Natural killer cell (primary cell): ENCODE measurements at regions not wholly inside any gene's neighbourhood (a gene's known extent, or its start where the extent isn't known, plus 50 kb on each side); places are given as distances from the start of the nearest gene placed in this dataset.

Experiments
- ATAC-seq, 3 donors: fragments of 150-1000 bp in 2 of 3; fragments of 200-7000 bp in 1 of 3; cut with Tn5 transposase; 1 replicate in 1 of 3; 2 replicates in 2 of 3; pipeline ENCODE4 v1.10.0; 2021; ENCODE audit warnings: mild to moderate bottlenecking in 2 of 3, moderate library complexity in 2 of 3
- DNase-seq, 2 donors: peaks; one replicate each; pipeline versions ENCODE4 v3.0.0 to v3.0.0-alpha.2; 2013 to 2021; ENCODE audit warnings: mixed read lengths in 1 of 2
- H3K27ac ChIP-seq: one replicate; pipeline ENCODE4 v1.5.1; 2013; ENCODE audit warnings: mild to moderate bottlenecking, low read length
- H3K27me3 ChIP-seq: one replicate; pipeline ENCODE4 v1.6.1; 2013; ENCODE audit warnings: low read length; ENCODE audit not compliant: control insufficient read depth, insufficient read depth
- H3K36me3 ChIP-seq: one replicate; pipeline ENCODE4 v1.6.1; 2013; ENCODE audit warnings: low read length; ENCODE audit not compliant: control insufficient read depth, insufficient read depth
- H3K4me1 ChIP-seq: one replicate; pipeline ENCODE4 v1.6.1; 2013; ENCODE audit warnings: low read length; ENCODE audit not compliant: control insufficient read depth, insufficient read depth
- H3K4me3 ChIP-seq: one replicate; pipeline ENCODE4 v1.5.1; 2013; ENCODE audit warnings: low read length
- H3K9me3 ChIP-seq: one replicate; pipeline ENCODE4 v1.6.1; 2013; ENCODE audit warnings: low read length; ENCODE audit not compliant: control insufficient read depth, insufficient read depth
- H3K27ac Mint-ChIP-seq, 2 donors: one replicate each; pipeline ENCODE4 v1.8.0; 2022; ENCODE audit warnings: mild to moderate bottlenecking in 2 of 2, mixed read lengths in 2 of 2, moderate library complexity in 1 of 2
- H3K27me3 Mint-ChIP-seq, 2 donors: one replicate each; pipeline ENCODE4 v1.8.0; 2022; ENCODE audit warnings: low read depth in 2 of 2, mixed read lengths in 2 of 2
- H3K36me3 Mint-ChIP-seq: one replicate; pipeline ENCODE4 v1.8.0; 2022; ENCODE audit warnings: mixed read lengths
- H3K4me1 Mint-ChIP-seq, 2 donors: one replicate each; pipeline ENCODE4 v1.8.0; 2022; ENCODE audit warnings: mixed read lengths in 2 of 2
- H3K4me3 Mint-ChIP-seq: one replicate; pipeline ENCODE4 v1.8.0; 2022; ENCODE audit warnings: mild to moderate bottlenecking, moderate library complexity, mixed read lengths
- H3K9me3 Mint-ChIP-seq, 2 donors: one replicate each; pipeline ENCODE4 v1.8.0; 2022; ENCODE audit warnings: mixed read lengths in 2 of 2
- CTCF ChIP-seq: fragments of 200-600 bp; IDR thresholded peaks from one replicate; pipeline ENCODE4 v1.8.0; 2022; ENCODE audit warnings: antibody characterized with exemption
- WGBS: methylation state at CpG from one replicate; pipeline ENCODE4 v1.1.7; 2013; ENCODE audit warnings: missing lambda C conversion rate; ENCODE audit not compliant: insufficient coverage; 5-methylcytosine and 5-hydroxymethylcytosine counted together
- intact Hi-C: fragments of 100-400 bp; cut with micrococcal nuclease; formaldehyde crosslinking; loops from one replicate; pipeline ENCODE4 v1.14.2; 2022

- no peaks in the 10 kb centered on the region for H3K36me3 ChIP-seq
- no peaks in the 10 kb centered on the region for H3K4me1 ChIP-seq
- no peak overlapping the region for H3K27ac Mint-ChIP-seq
- no peak for TF ChIP-seq CTCF
- no peaks in the 10 kb centered on the region for H3K36me3 Mint-ChIP-seq
- H3K9me3 Mint-ChIP-seq = peaks cover 3 to 7% of the 10 kb centered on the region in 2 donors
- DNase-seq = no peak
- H3K27me3 Mint-ChIP-seq = no peaks in the 10 kb centered on the region
- no peak overlapping the region for H3K4me3 Mint-ChIP-seq
- no peak for ATAC-seq
- intact Hi-C loops = no loop called here
- no peak overlapping the region for H3K4me3 ChIP-seq
- no peaks in the 10 kb centered on the region for H3K4me1 Mint-ChIP-seq
- no peaks in the 10 kb centered on the region for H3K27me3 ChIP-seq
- H3K9me3 ChIP-seq = no peaks in the 10 kb centered on the region
- 92% methylated on average over 9 of the region's 9 CpGs for WGBS
- H3K27ac ChIP-seq = no peak overlapping the region
Observed at GRCh38 chr16:54801057-54801844, 129.4 kb upstream of the IRX5 start.

GRCh38 chr16:54798267-54798666, 132.4 kb upstream of the IRX5 start:
- no peaks in the 10 kb centered on the region for H3K4me1 Mint-ChIP-seq
- TF ChIP-seq CTCF = no peak
- no peak overlapping the region for H3K27ac ChIP-seq
- peaks cover 3 to 7% of the 10 kb centered on the region in 2 donors for H3K9me3 Mint-ChIP-seq
- H3K27me3 ChIP-seq = no peaks in the 10 kb centered on the region
- H3K27me3 Mint-ChIP-seq = no peaks in the 10 kb centered on the region
- H3K4me3 ChIP-seq = no peak overlapping the region
- no peak overlapping the region for H3K4me3 Mint-ChIP-seq
- H3K36me3 ChIP-seq = no peaks in the 10 kb centered on the region
- intact Hi-C loops = no loop called here
- ATAC-seq (no peak), DNase-seq (no peak)
- no peak overlapping the region for H3K27ac Mint-ChIP-seq
- no peaks in the 10 kb centered on the region for H3K4me1 ChIP-seq
- no peaks in the 10 kb centered on the region for H3K36me3 Mint-ChIP-seq
- no peaks in the 10 kb centered on the region for H3K9me3 ChIP-seq
- 75% methylated on average over 1 of the region's 1 CpG for WGBS

- Mint-ChIP-seq H3K27me3 (no peaks in the 10 kb centered on the region), H3K4me1 (no peaks in the 10 kb centered on the region), H3K27ac (no peak overlapping the region), H3K9me3 (peaks cover 0 to under 1% of the 10 kb centered on the region in 2 donors), H3K36me3 (no peaks in the 10 kb centered on the region), H3K4me3 (no peak overlapping the region)
- DNase-seq (no peak), ATAC-seq (no peak)
- Histone ChIP-seq H3K36me3 (no peaks in the 10 kb centered on the region), H3K27me3 (no peaks in the 10 kb centered on the region), H3K4me3 (no peak overlapping the region), H3K27ac (no peak overlapping the region), H3K9me3 (no peaks in the 10 kb centered on the region), H3K4me1 (no peaks in the 10 kb centered on the region)
- WGBS = 91% methylated on average over 5 of the region's 5 CpGs
- no peak for TF ChIP-seq CTCF
- intact Hi-C loops = no loop called here
Observed at GRCh38 chr16:54796211-54796610, 134.5 kb upstream of the IRX5 start.

- H3K9me3 Mint-ChIP-seq = no peaks in the 10 kb centered on the region
- no peaks in the 10 kb centered on the region for H3K4me1 ChIP-seq
- no peaks in the 10 kb centered on the region for H3K9me3 ChIP-seq
- H3K4me3 ChIP-seq = no peak overlapping the region
- H3K27ac Mint-ChIP-seq = no peak overlapping the region
- H3K27ac ChIP-seq = no peak overlapping the region
- no peak for ATAC-seq
- no peaks in the 10 kb centered on the region for H3K27me3 Mint-ChIP-seq
- H3K4me3 Mint-ChIP-seq = no peak overlapping the region
- H3K36me3 Mint-ChIP-seq = no peaks in the 10 kb centered on the region
- H3K27me3 ChIP-seq = no peaks in the 10 kb centered on the region
- no peak for DNase-seq
- no peaks in the 10 kb centered on the region for H3K36me3 ChIP-seq
- no peaks in the 10 kb centered on the region for H3K4me1 Mint-ChIP-seq
- intact Hi-C loops = no loop called here
- TF ChIP-seq CTCF = no peak
- no CpG with 5 or more reads among the region's 2 CpGs for WGBS
Observed at GRCh38 chr16:54792811-54793210, 137.9 kb upstream of the IRX5 start.
